Stomach (tissue), 8 donors: ENCODE measurements at regions not wholly inside any gene's neighbourhood (a gene's known extent, or its start where the extent isn't known, plus 50 kb on each side); places are given as distances from the start of the nearest gene placed in this dataset.

ENCODE experiments used
- DNase-seq, 2 donors: peaks; one replicate each; pipeline versions ENCODE4 v3.0.0 to v3.0.0-alpha.2; 2013 to 2019
- H3K27ac ChIP-seq, 5 donors: fragments of 200-600 bp in 4 of 5; sonication (generic) in 4 of 5; one replicate each; pipeline ENCODE4 v1.5.1; 2013 to 2019; ENCODE audit warnings: mild to moderate bottlenecking in 1 of 5, moderate library complexity in 1 of 5
- H3K27me3 ChIP-seq, 3 donors: fragments of 200-600 bp; sonication (generic); one replicate each; pipeline ENCODE4 v1.5.1; 2017 to 2019; ENCODE audit warnings: mixed run types in 1 of 3
- H3K36me3 ChIP-seq, 4 donors: fragments of 200-600 bp; sonication (generic); 1 replicate in 3 of 4; 2 replicates in 1 of 4; pipeline ENCODE4 v1.5.1; 2016 to 2019
- H3K4me1 ChIP-seq, 4 donors: fragments of 200-600 bp; sonication (generic); one replicate each; pipeline ENCODE4 v1.5.1; 2016 to 2019
- H3K4me3 ChIP-seq, 4 donors: fragments of 200-600 bp; sonication (generic) in 3 of 4; one replicate each; pipeline ENCODE4 v1.5.1; 2016 to 2019; ENCODE audit warnings: mild to moderate bottlenecking in 1 of 4
- H3K9me3 ChIP-seq, 4 donors: fragments of 200-600 bp; sonication (generic); one replicate each; pipeline ENCODE4 v1.5.1; 2016 to 2019
- EP300 ChIP-seq: sonication (generic); formaldehyde crosslinking; IDR thresholded peaks from one replicate; pipeline ENCODE4 v1.6.1; 2017; ENCODE audit warnings: antibody characterized with exemption
- POLR2A ChIP-seq, 4 donors: fragments of 450-650 bp; IDR thresholded peaks; one replicate each; pipeline ENCODE4 v1.6.1; 2016; ENCODE audit warnings: antibody characterized with exemption in 4 of 4, control low read depth in 2 of 4, mild to moderate bottlenecking in 1 of 4, moderate library complexity in 1 of 4
- POLR2AphosphoS5 ChIP-seq, 3 donors: sonication (generic); formaldehyde crosslinking; IDR thresholded peaks; one replicate each; pipeline ENCODE4 v1.6.1; 2016; ENCODE audit warnings: antibody characterized with exemption in 3 of 3
- WGBS, 5 donors: extraction: QIAGEN DNeasy Blood & Tissue Kit in 3 of 5; methylation state at CpG; one replicate each; pipeline versions ENCODE4 v1.1.5 to v1.1.7; 2013 to 2018; 5-methylcytosine and 5-hydroxymethylcytosine counted together
- intact Hi-C: fragments of 100-400 bp; cut with DNase I; formaldehyde crosslinking; loops from one replicate; pipeline ENCODE4 v1.15.1; 2023; ENCODE audit warnings: low total_unique reads
- TF ChIP-seq, protein P1 (sequence below), 7 experiments: fragments of 450-650 bp in 4 of 7; fragments of 200-600 bp in 3 of 7; sonication (generic) in 3 of 7; IDR thresholded peaks; one replicate each; pipeline ENCODE4 v1.5.1; 2016 to 2019; ENCODE audit warnings: antibody characterized with exemption in 7 of 7, control low read depth in 2 of 7, mild to moderate bottlenecking in 1 of 7
- donor health status: healthy with polysubstance abuse.
- donor health status: Bipolar disorder and iron deficiency.
- donor health status: healthy.

DNA sequence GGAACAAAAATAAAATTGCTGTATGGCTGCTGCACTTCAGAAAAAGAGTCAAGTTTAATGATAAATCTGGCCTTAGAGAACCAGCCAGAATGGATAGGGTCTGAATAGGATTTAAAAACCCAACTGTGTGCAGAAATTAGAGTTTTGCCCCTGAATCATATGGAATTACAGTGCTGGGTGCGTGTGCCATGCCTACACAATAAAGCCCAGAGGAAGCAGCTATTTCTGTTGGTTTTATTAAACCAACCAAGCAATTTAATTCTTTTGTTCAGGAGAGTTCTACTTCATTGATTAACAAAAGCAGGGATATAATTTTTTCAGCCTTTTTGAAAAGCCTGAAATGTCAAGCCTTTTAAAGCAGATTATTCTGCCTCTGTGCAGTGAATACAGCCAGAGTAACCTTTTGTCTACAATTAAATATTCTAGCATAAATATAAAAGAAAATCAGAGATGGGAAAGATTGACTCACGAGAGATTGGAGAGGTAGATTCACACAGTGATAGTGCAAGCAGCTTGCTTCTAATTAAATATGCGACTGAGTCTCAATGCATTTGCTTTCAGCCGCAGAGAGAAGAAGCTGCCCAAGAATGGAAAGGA lies 66.7 kb upstream of the DNAJC19 start:
- no peak for DNase-seq
- Histone ChIP-seq H3K4me1 (no peaks in the 10 kb centered on the region), H3K9me3 (no peaks in the 10 kb centered on the region), H3K27ac (no peak overlapping the region), H3K4me3 (no peak overlapping the region), H3K36me3 (no peaks in the 10 kb centered on the region), H3K27me3 (no peaks in the 10 kb centered on the region)
- WGBS, 5 donors = 64 to 82% (median 76%) methylated on average over 4 of the region's 4 CpGs
- intact Hi-C loops = no loop called here
- TF ChIP-seq, protein P1, sequence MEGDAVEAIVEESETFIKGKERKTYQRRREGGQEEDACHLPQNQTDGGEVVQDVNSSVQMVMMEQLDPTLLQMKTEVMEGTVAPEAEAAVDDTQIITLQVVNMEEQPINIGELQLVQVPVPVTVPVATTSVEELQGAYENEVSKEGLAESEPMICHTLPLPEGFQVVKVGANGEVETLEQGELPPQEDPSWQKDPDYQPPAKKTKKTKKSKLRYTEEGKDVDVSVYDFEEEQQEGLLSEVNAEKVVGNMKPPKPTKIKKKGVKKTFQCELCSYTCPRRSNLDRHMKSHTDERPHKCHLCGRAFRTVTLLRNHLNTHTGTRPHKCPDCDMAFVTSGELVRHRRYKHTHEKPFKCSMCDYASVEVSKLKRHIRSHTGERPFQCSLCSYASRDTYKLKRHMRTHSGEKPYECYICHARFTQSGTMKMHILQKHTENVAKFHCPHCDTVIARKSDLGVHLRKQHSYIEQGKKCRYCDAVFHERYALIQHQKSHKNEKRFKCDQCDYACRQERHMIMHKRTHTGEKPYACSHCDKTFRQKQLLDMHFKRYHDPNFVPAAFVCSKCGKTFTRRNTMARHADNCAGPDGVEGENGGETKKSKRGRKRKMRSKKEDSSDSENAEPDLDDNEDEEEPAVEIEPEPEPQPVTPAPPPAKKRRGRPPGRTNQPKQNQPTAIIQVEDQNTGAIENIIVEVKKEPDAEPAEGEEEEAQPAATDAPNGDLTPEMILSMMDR (IDR thresholded peaks at IDR 0.05) = no peak
- TF ChIP-seq POLR2AphosphoS5 (IDR thresholded peaks at IDR 0.05) (no peak), EP300 (no peak), POLR2A (IDR thresholded peaks at IDR 0.05) (no peak)

DNA sequence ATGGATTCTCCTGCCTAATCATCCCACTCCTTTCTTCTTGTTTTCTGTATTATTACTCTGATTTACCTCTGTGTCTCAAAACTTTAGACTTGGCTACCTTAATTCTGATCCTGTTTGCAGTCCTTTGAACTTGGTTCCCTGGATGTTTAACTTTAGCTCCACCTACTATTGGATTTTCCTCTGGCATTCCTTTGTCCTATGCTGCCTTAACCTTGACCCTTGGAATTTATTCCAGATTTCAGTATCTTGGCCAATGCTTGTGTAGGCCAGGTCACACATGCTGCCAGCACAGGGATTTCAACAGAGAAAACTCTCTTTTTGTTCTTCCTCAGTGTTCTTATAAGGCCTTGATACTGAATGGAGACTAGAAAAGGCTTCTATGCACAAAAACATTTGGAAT lies 65.0 kb upstream of the DNAJC19 start:
- TF ChIP-seq, protein P1 (IDR thresholded peaks at IDR 0.05) = no peak
- TF ChIP-seq POLR2A (IDR thresholded peaks at IDR 0.05) (no peak), POLR2AphosphoS5 (IDR thresholded peaks at IDR 0.05) (no peak)
- Histone ChIP-seq H3K27me3 (no peaks in the 10 kb centered on the region), H3K4me1 (no peaks in the 10 kb centered on the region), H3K9me3 (no peaks in the 10 kb centered on the region), H3K27ac (no peak overlapping the region), H3K4me3 (no peak overlapping the region), H3K36me3 (no peaks in the 10 kb centered on the region)
- intact Hi-C loops = no loop called here
- no peak for DNase-seq

DNA sequence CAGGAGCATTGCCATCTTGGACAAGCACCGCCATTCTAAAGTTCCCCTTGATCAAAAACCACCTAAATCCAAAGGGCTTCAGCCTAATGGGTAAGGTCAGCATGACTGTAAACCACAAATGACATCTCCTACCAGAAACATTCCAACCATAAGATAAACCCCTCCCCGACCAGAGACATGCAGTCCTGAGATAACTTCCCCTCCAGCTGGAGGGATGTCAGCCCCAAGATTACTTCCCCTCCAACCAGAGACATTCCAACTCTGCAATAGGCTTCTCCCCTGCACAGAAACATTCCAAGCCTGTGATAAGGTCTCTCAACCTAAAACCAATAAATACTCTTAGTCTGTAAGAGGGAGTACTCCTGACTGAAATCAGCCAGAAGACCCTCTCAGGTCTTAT lies 62.7 kb upstream of the DNAJC19 start:
- no peak overlapping the region for H3K27ac ChIP-seq
- no peaks in the 10 kb centered on the region for H3K4me1 ChIP-seq
- intact Hi-C loops = no loop called here
- no peaks in the 10 kb centered on the region for H3K27me3 ChIP-seq
- DNase-seq = no peak
- no peak overlapping the region for H3K4me3 ChIP-seq
- H3K9me3 ChIP-seq = peaks cover 0 to 4% (median 0%) of the 10 kb centered on the region in 4 donors
- H3K36me3 ChIP-seq = no peaks in the 10 kb centered on the region
- 47 to 69% (median 55%) methylated on average over 2 of the region's 2 CpGs for WGBS, 5 donors
- TF ChIP-seq POLR2A (IDR thresholded peaks at IDR 0.05) (no peak), EP300 (no peak), POLR2AphosphoS5 (IDR thresholded peaks at IDR 0.05) (no peak)
- TF ChIP-seq, protein P1 (IDR thresholded peaks at IDR 0.05) = no peak

DNA sequence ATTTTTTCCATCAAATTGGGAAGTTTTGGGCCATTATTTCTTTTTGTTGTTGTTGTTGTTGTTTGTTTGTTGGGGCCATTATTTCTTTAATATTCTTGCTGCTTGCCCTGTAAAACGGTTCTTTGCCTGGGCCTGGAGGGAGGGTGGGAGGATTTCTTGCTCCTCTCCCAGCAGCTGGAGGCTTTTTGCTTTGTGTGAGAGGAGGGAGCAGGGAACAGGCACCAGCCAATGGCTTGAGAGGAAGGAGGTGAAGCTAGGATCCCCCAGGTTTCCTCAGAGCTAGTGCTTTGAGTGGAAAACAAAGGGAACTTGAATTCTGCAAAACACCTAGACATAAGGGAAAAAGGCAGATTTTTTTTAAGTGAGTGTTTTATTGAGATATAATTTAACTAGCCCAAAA lies 61.2 kb upstream of the DNAJC19 start:
- TF ChIP-seq POLR2A (IDR thresholded peaks at IDR 0.05) = no peak
- no peak for TF ChIP-seq EP300
- TF ChIP-seq, protein P1 (IDR thresholded peaks at IDR 0.05) = no peak
- TF ChIP-seq POLR2AphosphoS5 (IDR thresholded peaks at IDR 0.05) = no peak
- 7 to 16% (median 11%) methylated on average over 1 of the region's 1 CpG for WGBS, 5 donors
- H3K36me3 ChIP-seq = no peaks in the 10 kb centered on the region
- H3K27ac ChIP-seq = no peak overlapping the region
- DNase-seq = no peak
- no peaks in the 10 kb centered on the region for H3K4me1 ChIP-seq
- H3K4me3 ChIP-seq = no peak overlapping the region
- H3K9me3 ChIP-seq = peaks cover 0 to 18% (median 11%) of the 10 kb centered on the region in 4 donors
- no peaks in the 10 kb centered on the region for H3K27me3 ChIP-seq
- intact Hi-C loops = no loop called here
